ENCODE measurements at regions not wholly inside any gene's neighbourhood (a gene's known extent, or its start where the extent isn't known, plus 50 kb on each side); places are given as distances from the start of the nearest gene placed in this dataset.
"Not testable (repeated sequence)": the region's sequence is repeated elsewhere in the genome, so short reads cannot be mapped to it uniquely, and the experiment has no call there.

DNA sequence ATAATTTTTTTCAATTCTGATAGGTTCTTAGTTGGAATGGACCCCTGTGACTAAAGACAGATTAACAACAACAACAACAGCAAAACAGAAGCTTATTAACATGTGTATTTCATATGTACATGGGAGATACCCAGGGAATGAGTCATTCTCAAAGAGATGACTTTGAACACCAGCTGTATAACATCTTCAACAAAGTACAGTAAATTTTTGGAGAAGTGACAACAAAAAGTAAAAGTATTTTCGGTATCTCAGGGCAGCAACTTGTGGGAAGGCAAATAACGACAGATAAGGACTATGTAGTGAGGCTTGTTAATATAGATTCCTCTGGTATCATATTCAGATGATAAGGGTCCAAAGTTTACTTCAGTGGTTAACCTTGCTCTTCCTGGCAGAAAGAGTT lies 573.4 kb upstream of the RAG2 start:
- DNase-seq (ENCODE audit: low spot score): no peak

DNA sequence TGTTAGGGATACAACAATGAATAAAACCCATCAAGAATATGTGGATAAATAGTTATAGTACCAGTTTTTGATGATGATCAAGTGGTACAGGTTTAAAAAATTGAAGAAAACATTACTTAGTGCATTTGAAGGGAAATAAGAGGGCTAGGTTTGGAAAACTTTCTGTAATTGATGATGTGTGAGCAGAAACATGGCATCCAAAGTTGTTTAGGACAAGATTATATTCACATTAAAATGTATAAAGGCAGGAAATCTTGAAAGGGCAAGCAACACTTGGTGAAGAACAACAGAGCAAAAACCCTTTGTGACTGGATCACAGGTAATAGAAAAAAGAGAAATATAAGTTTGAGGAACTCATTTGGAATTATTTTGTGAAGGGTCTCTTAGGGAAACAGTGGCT lies 572.3 kb upstream of the RAG2 start:
- no peak for DNase-seq (ENCODE audit: low spot score)

- DNase-seq (ENCODE audit: low spot score): not testable (repeated sequence)
Measured at GRCh38 chr11:37145434-37145833, 547.4 kb upstream of the RAG2 start.

DNA sequence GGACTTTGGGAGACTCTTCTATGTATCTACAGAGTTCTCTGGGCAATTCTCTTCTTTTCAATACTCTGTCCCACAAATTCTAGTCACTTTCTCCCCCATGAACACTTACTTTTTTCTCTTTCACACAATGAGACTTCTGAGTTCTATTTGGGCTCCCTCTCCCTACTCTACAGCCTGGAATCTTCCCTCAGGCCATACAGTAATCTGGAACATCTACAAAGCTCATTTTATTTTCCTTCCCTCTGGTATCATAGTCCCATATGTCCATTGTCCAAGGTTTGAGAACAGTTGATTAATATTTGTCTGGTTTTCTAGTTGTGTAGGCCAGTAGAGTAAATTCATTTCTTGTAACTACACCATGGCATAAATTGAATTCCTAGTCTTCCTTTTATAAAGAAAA lies 544.6 kb upstream of the RAG2 start:
- DNase-seq (ENCODE audit: low spot score): no peak

DNA sequence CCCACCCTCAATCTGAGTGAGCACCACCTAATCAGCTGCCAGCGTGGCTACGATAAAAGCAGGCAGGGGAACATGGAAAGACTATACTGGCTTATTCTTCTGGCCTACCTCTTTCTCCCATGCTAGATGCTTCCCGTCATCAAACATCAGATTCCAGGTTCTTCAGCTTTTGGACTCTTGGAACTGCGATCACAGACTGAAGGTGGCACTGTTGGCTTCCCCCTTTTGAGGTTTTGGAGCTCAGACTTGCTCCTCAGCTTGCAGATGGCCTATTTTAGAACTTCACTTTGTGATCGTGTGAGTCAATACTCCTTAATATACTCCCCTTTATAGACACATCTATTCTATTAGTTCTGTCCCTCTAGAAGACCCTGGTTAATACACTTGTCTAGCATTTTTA lies 543.7 kb upstream of the RAG2 start:
- DNase-seq (ENCODE audit: low spot score): no peak

- not testable (repeated sequence) for DNase-seq (ENCODE audit: low spot score)
Measured at GRCh38 chr11:37135606-37136005, 537.6 kb upstream of the RAG2 start.

DNA sequence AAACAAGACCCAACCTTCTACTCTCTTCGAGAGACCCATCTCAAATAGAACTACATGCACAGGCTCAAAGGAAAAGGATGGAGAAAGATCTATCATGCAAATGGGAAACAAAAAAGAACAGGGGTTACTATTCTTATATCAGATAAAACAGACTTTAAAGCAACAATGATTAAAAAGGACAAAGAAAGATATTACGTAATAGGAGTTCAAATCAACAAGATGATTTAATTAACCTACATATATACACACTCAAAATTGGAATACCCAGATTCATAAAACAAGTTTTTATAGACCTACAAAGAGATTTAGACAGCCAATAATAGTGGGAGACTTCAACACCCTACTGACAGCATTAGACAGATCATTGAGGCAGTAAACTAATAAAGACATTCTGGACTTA lies 536.6 kb upstream of the RAG2 start:
- DNase-seq (ENCODE audit: low spot score): no peak

DNA sequence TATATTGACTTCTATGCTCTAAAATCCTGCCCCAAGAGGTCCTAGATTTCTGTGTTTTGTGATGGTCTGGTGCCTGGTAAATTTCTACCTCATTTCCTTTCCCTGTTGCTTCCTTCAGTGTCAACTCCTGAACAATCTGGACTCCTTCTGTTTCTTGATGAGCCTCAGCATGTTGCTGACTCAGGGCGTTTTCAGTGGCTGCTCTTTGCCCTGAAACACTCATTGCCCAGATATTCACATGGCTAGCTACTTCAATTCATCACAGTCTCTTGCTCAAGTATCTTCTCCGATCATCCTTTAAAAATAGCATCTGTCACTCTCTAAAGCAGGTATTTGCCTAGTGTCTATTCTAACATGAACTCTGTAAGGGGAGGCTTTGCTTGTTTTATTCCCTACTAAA lies 526.3 kb upstream of the RAG2 start:
- no peak for DNase-seq (ENCODE audit: low spot score)

DNA sequence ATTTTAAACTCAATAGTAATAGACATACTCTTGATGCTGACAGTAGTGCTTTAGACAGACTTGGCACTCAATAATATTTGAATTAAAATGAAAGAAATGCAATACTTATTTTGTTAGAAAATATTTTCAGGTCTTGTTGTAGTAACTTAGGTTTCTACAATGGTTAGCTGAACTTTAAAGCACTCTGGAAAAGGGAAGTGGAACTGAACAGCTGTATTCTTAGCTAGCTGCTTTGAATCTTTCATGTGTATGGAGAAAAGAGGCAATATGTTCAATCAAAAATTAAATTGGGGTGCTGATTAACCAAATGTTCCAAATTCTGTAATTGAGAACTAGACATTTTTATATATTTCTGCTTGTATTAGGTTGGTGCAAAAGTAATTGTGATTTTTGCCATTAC lies 517.9 kb upstream of the RAG2 start:
- no peak for DNase-seq (ENCODE audit: low spot score)

DNA sequence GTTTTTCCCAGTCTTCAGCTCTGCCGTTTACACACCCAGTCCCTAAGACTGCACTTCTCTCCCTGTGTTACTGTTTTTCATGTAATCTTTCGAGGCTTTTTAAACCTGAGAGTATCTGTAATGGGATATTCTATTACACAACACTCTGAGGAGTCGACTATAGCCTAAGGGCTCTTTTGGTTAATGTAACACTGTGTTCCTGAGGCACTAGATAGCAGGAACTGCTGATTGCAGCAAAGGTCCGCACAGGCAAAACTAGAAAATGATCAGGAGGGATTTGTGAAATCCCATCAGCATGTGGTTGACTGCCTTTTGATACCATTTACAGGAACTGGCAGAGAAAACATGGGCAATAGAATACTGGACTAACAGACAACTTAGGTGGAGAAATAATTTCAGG lies 512.3 kb upstream of the RAG2 start:
- DNase-seq (ENCODE audit: low spot score): no peak

DNA sequence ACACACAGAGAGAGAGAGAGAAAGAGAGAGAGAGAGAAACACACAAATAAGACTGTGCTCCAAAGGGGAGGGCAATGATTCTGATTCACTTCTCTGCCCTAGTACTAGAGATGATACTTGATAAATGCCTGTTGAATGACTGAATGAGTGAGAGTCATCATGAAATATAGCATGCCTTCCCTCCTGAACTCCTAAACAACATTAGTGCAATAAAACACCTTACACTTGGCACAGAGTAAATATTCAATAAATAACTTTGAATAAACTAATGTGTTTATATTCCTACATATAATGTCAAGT lies 511.2 kb upstream of the RAG2 start:
- DNase-seq (ENCODE audit: low spot score): no peak

GRCh38 chr11:37108436-37109285 lies 510.6 kb upstream of the RAG2 start:
- DNase-seq (ENCODE audit: low spot score): no peak

DNA sequence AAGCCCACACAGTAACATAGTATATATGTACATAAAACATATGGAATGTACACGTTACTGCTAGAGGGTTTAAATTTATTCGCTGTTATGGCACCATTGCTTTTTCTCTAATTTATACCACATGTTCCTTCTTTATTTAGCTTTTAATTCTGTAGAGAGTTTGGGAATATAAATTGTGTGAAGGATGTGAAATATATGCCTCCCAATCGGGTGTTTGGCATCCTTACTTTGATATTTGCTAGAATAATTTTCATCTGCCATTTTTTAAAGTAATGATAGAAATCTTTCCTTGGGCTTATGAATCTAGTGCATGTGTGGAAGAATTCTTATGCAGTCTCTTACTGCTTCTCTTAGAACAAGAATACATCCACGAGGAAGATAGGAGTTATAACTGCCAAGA lies 509.8 kb upstream of the RAG2 start:
- DNase-seq (ENCODE audit: low spot score): no peak

- no peak for DNase-seq (ENCODE audit: low spot score)
Measured at GRCh38 chr11:37107415-37107814, 509.4 kb upstream of the RAG2 start.

DNA sequence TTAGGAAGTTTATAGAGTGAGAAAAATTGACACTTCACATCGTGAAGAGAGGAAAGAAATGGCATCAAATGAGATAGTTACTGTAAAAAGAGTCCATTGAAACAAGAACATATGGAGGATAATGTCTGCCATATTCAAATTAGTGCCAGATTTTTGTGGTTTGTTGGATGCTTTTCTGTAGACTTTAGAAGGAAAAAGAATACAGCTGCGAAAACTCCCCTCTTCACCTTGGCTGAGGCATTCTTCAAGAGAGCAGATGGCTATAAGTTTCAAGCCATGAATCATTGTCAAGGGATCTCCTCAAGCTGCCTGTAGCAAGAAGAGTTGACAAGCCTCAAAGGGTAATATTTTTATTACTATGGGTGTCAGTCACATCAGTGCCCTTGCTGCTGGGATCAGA lies 507.4 kb upstream of the RAG2 start:
- DNase-seq (ENCODE audit: low spot score): no peak

DNA sequence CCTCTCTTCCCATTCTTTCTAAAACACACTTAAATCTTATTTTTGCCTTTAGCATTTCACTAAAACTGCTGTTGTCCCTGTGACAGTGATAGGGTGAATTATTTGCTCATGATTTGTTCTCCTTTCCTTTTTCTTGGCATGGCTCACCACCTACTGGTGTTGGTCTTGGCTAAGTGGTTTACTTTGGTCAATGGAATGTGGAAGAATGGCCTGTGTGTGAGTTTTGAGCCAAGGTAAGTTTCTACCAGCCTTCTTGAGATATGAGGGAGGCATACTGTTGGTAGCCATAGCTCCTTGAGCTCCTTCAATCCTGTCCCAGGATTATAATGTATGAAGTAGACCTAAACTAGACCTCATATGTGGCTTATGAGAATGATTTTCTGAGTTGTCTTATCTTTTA lies 506.3 kb upstream of the RAG2 start:
- no peak for DNase-seq (ENCODE audit: low spot score)

DNA sequence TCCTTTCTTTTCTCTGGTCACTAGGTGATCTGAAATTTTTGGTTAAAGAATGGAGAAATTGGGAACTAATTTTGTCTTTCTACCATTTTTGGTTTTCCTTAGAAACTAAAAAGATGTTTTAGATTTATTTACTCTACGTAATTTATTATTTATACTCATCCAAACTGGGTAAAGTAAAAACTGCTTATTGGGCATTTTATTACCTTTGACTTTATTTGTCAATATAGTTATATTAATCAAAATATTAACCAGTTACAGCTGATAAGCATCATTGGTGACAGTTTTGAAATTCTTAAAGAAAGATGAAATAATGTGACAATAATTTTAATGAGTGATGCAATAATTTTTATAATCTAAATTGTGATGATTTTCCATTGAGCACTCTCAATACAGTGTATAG lies 502.0 kb upstream of the RAG2 start:
- no peak for DNase-seq (ENCODE audit: low spot score)

GRCh38 chr11:37092487-37092886 lies 494.5 kb upstream of the RAG2 start:
- no peak for DNase-seq (ENCODE audit: low spot score)

GRCh38 chr11:37089439-37089838 lies 491.4 kb upstream of the RAG2 start:
- no peak for DNase-seq (ENCODE audit: low spot score)

GRCh38 chr11:37088573-37088910 lies 490.5 kb upstream of the RAG2 start:
- no peak for DNase-seq (ENCODE audit: low spot score)

DNA sequence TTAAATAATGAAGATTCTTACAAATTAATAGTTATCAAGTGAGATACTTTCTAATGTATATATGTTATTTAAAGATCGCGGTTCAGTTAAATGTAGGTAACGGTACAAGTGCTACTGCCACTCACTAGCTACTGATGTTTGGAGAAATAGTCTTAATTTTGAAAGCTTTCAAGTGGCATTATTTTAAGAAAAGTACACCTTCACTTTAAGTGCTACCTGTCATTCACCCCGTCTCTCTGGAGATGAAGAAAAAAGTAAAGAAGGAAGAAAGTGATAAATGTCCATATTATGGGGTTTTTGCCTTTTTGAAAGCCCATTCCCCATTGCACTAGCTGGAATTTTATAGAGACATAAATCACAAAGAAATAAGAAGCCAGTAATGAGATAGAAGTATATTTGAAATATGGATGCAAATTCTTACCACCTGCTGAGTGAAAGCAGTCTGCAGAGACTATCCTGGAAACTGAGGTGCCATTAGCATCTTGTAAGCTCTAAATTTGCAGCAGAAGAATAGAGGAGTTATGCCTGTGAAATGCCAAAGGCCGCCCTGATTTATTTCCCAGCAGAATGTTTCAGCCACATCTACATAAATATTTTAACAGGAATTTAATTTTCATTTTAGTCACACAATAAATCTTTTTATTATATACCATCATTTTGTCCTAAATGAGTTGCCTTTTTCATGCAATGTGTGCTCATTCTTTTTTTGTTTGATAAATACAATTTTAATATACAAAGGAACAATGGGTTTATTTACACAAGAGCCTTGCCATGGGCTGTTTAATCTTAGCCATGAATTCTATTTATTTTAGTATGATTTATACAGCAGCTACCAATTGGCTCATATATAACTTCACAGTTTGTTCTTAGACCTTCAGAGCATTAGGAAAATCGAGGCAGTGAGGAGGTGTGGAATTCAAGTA lies 489.9 kb upstream of the RAG2 start:
- DNase-seq (ENCODE audit: low spot score): no peak

GRCh38 chr11:37078521-37078920 lies 480.5 kb upstream of the RAG2 start:
- no peak for DNase-seq (ENCODE audit: low spot score)

DNA sequence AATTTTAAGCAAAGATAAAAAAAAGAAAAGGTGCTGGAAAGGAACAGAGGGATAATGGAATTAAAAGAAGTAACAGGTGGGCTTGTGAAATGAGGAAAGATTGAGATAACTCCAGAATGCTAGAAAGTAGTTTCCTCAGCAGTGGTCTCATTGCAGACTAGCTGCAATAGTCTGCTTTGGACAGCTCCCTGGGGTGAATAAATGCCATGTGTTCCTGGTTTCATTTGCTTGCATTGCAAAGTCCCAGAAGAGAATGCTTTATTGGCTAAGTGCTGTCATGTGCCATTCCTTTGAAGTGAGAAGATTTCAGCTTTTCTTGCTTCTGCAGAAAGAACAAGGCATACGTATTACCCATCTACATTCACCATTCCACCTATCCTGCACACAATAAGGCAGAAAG lies 478.8 kb upstream of the RAG2 start:
- DNase-seq (ENCODE audit: low spot score): no peak
